Activated T-helper 1 cell treated with anti-CD3 and anti-CD28 coated beads, Interleukin-12 subunit alpha, Interleukin-12 subunit beta, Interleukin-2, Interleukin-4 antibody, amounts not matched to agents 30 ng/mL and 10 ng/mL and 1 ng/mL, durations not matched to agents 14 hours and 24 hours and 36 hours (primary cell): ENCODE measurements at regions not wholly inside any gene's neighbourhood (a gene's known extent, or its start where the extent isn't known, plus 50 kb on each side); places are given as distances from the start of the nearest gene placed in this dataset.
"Not testable (repeated sequence)": the region's sequence is repeated elsewhere in the genome, so short reads cannot be mapped to it uniquely, and the experiment has no call there.

Source experiments
- DNase-seq: peaks from one replicate; pipeline ENCODE4 v3.0.0; 2021; ENCODE audit warnings: low spot score
- H3K27ac Mint-ChIP-seq: one replicate; pipeline ENCODE4 v1.8.0; 2021; ENCODE audit warnings: mild to moderate bottlenecking, mixed read lengths
- H3K27me3 Mint-ChIP-seq: one replicate; pipeline ENCODE4 v1.8.0; 2022; ENCODE audit warnings: mild to moderate bottlenecking, moderate library complexity, mixed read lengths; ENCODE audit not compliant: insufficient read depth
- H3K36me3 Mint-ChIP-seq: one replicate; pipeline ENCODE4 v1.8.0; 2021; ENCODE audit warnings: low read depth, mixed read lengths
- H3K4me1 Mint-ChIP-seq: one replicate; pipeline ENCODE4 v1.8.0; 2021; ENCODE audit warnings: low read depth, mixed read lengths
- H3K4me3 Mint-ChIP-seq: one replicate; pipeline ENCODE4 v1.8.0; 2021; ENCODE audit warnings: mild to moderate bottlenecking, moderate library complexity, mixed read lengths
- H3K9me3 Mint-ChIP-seq: one replicate; pipeline ENCODE4 v1.8.0; 2021; ENCODE audit warnings: mixed read lengths
- intact Hi-C: fragments of 100-400 bp; cut with micrococcal nuclease; formaldehyde crosslinking; loops from one replicate; pipeline ENCODE4 v1.15.1; 2024

- Mint-ChIP-seq H3K36me3 (no peaks in the 10 kb centered on the region), H3K4me3 (no peak overlapping the region), H3K27me3 (no peaks in the 10 kb centered on the region), H3K4me1 (no peaks in the 10 kb centered on the region), H3K27ac (no peak overlapping the region), H3K9me3 (no peaks in the 10 kb centered on the region)
- intact Hi-C loops: no loop called here
- no peak for DNase-seq
Measured at GRCh38 chr12:114131824-114132223, 165.7 kb upstream of the RBM19 start.

- intact Hi-C loops: no loop called here
- no peak for DNase-seq
- Mint-ChIP-seq H3K9me3 (no peaks in the 10 kb centered on the region), H3K36me3 (no peaks in the 10 kb centered on the region), H3K4me3 (no peak overlapping the region), H3K27ac (no peak overlapping the region), H3K4me1 (no peaks in the 10 kb centered on the region), H3K27me3 (no peaks in the 10 kb centered on the region)
Measured at GRCh38 chr12:114123108-114123507, 157.0 kb upstream of the RBM19 start.

- no peak for DNase-seq
- intact Hi-C loops: no loop called here
- no peaks in the 10 kb centered on the region for H3K36me3 Mint-ChIP-seq
- H3K27me3 Mint-ChIP-seq: no peaks in the 10 kb centered on the region
- no peak overlapping the region for H3K4me3 Mint-ChIP-seq
- no peaks in the 10 kb centered on the region for H3K4me1 Mint-ChIP-seq
- H3K9me3 Mint-ChIP-seq: no peaks in the 10 kb centered on the region
- H3K27ac Mint-ChIP-seq: no peak overlapping the region
Measured at GRCh38 chr12:114122016-114122415, 155.9 kb upstream of the RBM19 start.

DNA sequence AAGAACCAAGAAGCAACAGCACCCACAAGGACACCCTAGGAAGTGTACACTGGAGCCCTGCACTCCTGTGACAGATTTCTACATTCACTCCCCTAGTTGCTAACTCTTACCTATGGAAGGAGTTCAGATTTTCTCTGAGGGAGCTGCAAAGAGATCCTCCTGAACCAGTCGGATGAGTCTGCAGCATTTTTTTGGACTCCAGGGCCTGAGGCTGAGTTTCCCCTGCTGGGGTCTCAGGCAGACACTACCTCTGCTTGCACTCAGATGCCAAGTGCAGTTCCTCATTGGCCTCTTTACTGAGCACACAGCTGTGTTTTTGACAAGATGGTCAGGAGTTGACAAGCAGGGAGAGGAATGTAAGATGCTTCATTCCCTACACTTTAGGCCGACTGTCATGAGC, 153.2 kb upstream of the RBM19 start:
- Mint-ChIP-seq H3K36me3 (no peaks in the 10 kb centered on the region), H3K4me1 (no peaks in the 10 kb centered on the region), H3K9me3 (no peaks in the 10 kb centered on the region), H3K27me3 (no peaks in the 10 kb centered on the region), H3K27ac (no peak overlapping the region), H3K4me3 (no peak overlapping the region)
- intact Hi-C loops: no loop called here
- DNase-seq: no peak

GRCh38 chr12:114096461-114096860, 130.3 kb upstream of the RBM19 start:
- Mint-ChIP-seq H3K27ac (no peak overlapping the region), H3K36me3 (no peaks in the 10 kb centered on the region), H3K27me3 (no peaks in the 10 kb centered on the region), H3K9me3 (no peaks in the 10 kb centered on the region), H3K4me3 (no peak overlapping the region), H3K4me1 (no peaks in the 10 kb centered on the region)
- intact Hi-C loops: no loop called here
- no peak for DNase-seq

- Mint-ChIP-seq H3K27ac (no peak overlapping the region), H3K36me3 (no peaks in the 10 kb centered on the region)
- intact Hi-C loops: no loop called here
Measured at GRCh38 chr12:114093520-114093919, 127.4 kb upstream of the RBM19 start.

DNA sequence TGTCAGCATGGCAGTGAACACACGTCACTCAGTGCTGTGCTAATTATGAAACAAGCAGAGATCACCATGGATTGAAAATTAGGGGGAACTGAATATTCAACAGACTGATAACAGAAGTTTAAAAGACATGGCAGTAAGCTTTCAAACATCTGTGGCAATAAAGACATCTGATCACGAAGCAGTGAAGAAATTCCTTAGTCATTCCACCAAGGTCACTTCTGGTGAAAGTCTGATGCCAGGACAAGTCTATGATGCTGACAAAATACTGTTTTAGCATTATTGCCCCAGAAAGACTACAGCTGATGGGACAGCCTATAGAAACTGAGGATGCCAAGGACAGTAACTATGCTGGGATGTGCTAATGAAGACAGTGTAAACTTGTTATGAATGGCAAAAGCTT, 126.9 kb upstream of the RBM19 start:
- no peaks in the 10 kb centered on the region for H3K9me3 Mint-ChIP-seq
- intact Hi-C loops: no loop called here
- H3K4me3 Mint-ChIP-seq: no peak overlapping the region
- no peak for DNase-seq
- no peaks in the 10 kb centered on the region for H3K4me1 Mint-ChIP-seq
- no peaks in the 10 kb centered on the region for H3K27me3 Mint-ChIP-seq
- H3K36me3 Mint-ChIP-seq: no peaks in the 10 kb centered on the region
- no peak overlapping the region for H3K27ac Mint-ChIP-seq

More at GRCh38 chr12:114093520-114093919, 127.4 kb upstream of the RBM19 start:
- no peak for DNase-seq
- H3K4me1 Mint-ChIP-seq: no peaks in the 10 kb centered on the region
- no peaks in the 10 kb centered on the region for H3K9me3 Mint-ChIP-seq
- no peaks in the 10 kb centered on the region for H3K27me3 Mint-ChIP-seq
- H3K4me3 Mint-ChIP-seq: no peak overlapping the region

DNA sequence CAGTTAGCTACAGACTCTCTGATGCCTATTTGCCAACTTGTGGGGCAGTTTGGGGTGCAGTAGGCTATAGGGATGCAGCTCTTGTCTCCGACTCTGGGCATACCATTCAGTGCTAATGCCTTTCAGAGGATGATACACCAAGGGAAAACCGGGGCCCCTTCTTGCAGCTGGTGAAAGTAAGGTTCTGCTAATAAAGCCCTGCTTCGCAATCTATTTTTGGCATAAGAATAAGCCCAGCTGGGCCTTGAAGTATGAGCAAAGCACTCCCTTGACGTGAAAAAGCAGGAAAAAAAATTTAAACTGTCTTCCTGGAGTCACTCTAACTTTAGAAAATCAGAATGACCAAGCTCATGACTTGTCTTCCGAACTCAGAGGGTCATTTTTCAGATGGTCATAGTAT, 124.1 kb upstream of the RBM19 start:
- H3K4me1 Mint-ChIP-seq: no peaks in the 10 kb centered on the region
- no peak for DNase-seq
- no peak overlapping the region for H3K4me3 Mint-ChIP-seq
- no peaks in the 10 kb centered on the region for H3K36me3 Mint-ChIP-seq
- no peaks in the 10 kb centered on the region for H3K27me3 Mint-ChIP-seq
- intact Hi-C loops: no loop called here
- no peaks in the 10 kb centered on the region for H3K9me3 Mint-ChIP-seq
- no peak overlapping the region for H3K27ac Mint-ChIP-seq

DNA sequence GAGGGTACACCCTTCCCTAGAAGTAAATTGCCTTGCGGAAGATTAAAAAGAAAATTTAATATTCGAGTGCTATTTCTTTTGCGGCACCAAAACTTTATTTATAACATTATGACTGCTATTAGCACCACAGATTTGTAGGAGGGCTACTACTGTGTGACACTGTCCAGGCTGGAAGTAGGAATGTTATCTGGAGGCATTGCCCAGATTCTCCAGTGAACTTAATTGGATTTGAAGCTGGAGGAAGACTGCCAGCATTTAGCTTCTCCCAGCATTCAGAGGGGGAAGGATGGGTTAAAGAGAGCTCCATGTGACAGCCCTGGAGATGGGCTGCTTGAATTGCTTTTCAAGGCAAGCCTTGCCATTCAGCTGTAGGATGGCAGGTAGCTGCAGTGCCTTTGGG, 107.0 kb upstream of the RBM19 start:
- Mint-ChIP-seq H3K27me3 (no peaks in the 10 kb centered on the region), H3K27ac (no peak overlapping the region), H3K9me3 (no peaks in the 10 kb centered on the region), H3K4me3 (no peak overlapping the region), H3K4me1 (no peaks in the 10 kb centered on the region), H3K36me3 (no peaks in the 10 kb centered on the region)
- DNase-seq: no peak
- intact Hi-C loops: no loop called here

GRCh38 chr12:114069507-114069906, 103.4 kb upstream of the RBM19 start:
- Mint-ChIP-seq H3K27ac (no peak overlapping the region), H3K4me1 (no peaks in the 10 kb centered on the region), H3K36me3 (no peaks in the 10 kb centered on the region), H3K27me3 (no peaks in the 10 kb centered on the region), H3K4me3 (no peak overlapping the region), H3K9me3 (no peaks in the 10 kb centered on the region)
- intact Hi-C loops: no loop called here
- no peak for DNase-seq

DNA sequence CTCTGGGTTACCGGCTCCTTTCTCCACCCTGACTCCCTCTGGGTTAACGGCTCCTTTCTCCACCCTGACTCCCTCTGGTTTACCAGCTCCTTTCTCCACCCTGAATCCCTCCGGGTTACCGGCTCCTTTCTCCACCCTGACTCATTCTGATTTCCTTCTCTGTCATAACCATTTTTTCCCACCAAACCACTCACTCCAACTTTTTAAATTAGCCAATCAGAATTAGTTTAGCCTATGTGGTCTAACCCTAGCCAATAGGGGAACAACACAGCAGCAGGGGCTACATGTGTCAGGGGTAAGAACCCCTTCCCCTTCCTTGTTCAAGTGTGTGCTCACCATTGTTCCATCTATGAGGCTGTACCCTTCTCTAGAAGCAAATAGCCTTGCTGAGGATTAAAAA, 98.4 kb upstream of the RBM19 start:
- Mint-ChIP-seq H3K9me3 (no peaks in the 10 kb centered on the region), H3K36me3 (no peaks in the 10 kb centered on the region), H3K27ac (no peak overlapping the region), H3K4me3 (no peak overlapping the region), H3K27me3 (no peaks in the 10 kb centered on the region), H3K4me1 (no peaks in the 10 kb centered on the region)
- no peak for DNase-seq
- intact Hi-C loops: no loop called here

GRCh38 chr12:114064034-114064433, 97.9 kb upstream of the RBM19 start:
- H3K4me3 Mint-ChIP-seq, H3K27ac Mint-ChIP-seq, DNase-seq, H3K4me1 Mint-ChIP-seq, H3K9me3 Mint-ChIP-seq, intact Hi-C loops, H3K36me3 Mint-ChIP-seq, H3K27me3 Mint-ChIP-seq: not testable (repeated sequence)

- Mint-ChIP-seq H3K4me3 (no peak overlapping the region), H3K27ac (no peak overlapping the region), H3K36me3 (no peaks in the 10 kb centered on the region), H3K4me1 (no peaks in the 10 kb centered on the region), H3K9me3 (no peaks in the 10 kb centered on the region), H3K27me3 (no peaks in the 10 kb centered on the region)
- intact Hi-C loops: no loop called here
- no peak for DNase-seq
Measured at GRCh38 chr12:114063435-114063834, 97.3 kb upstream of the RBM19 start.

DNA sequence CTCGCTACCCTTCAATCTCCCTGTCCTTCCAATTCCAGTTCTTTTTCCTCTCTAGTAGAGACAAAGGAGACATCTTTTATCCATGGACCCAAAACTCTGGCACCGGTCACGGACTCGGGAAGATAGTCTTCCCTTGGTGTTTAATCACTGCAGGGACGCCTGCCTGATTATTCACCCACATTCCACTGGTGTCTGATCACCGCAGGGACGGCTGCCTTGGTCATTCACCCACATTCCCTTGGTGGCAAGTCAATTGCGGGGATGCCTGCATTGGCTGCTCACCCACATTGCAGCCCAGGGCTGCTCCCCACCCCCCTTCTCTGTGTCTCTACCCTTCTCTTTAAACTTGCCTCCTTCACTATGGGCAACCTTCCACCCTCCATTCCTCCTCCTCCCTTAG, 90.2 kb upstream of the RBM19 start:
- H3K9me3 Mint-ChIP-seq, H3K4me3 Mint-ChIP-seq, intact Hi-C loops, H3K4me1 Mint-ChIP-seq, H3K36me3 Mint-ChIP-seq, DNase-seq, H3K27me3 Mint-ChIP-seq, H3K27ac Mint-ChIP-seq: not testable (repeated sequence)
